GM21526 (cell line): ENCODE measurements at regions not wholly inside any gene's neighbourhood (a gene's known extent, or its start where the extent isn't known, plus 50 kb on each side); places are given as distances from the start of the nearest gene placed in this dataset.

ENCODE experiments used
- ATAC-seq: cut with Tn5 transposase; IDR thresholded peaks from one replicate; pipeline ENCODE4 v1.9.1; 2021; ENCODE audit warnings: moderate library complexity; ENCODE audit not compliant: unreplicated experiment, low FRiP score

GRCh38 chr14:86521843-86522242, 991.9 kb downstream of the FLRT2 start:
- no peak for ATAC-seq

GRCh38 chr14:86521031-86521730, 991.2 kb downstream of the FLRT2 start:
- ATAC-seq = no peak

- ATAC-seq = no peak
Observed at GRCh38 chr14:86518298-86518697, 988.4 kb downstream of the FLRT2 start.

- no peak for ATAC-seq
Observed at GRCh38 chr14:86515195-86515594, 985.3 kb downstream of the FLRT2 start.

- no peak for ATAC-seq
Observed at GRCh38 chr14:86513564-86513963, 983.6 kb downstream of the FLRT2 start.

- ATAC-seq = no peak
Observed at GRCh38 chr14:86513056-86513455, 983.1 kb downstream of the FLRT2 start.

GRCh38 chr14:86510491-86510890, 980.5 kb downstream of the FLRT2 start:
- no peak for ATAC-seq

- no peak for ATAC-seq
Observed at GRCh38 chr14:86505808-86506207, 975.9 kb downstream of the FLRT2 start.

GRCh38 chr14:86501611-86502010, 971.7 kb downstream of the FLRT2 start:
- no peak for ATAC-seq

- ATAC-seq = no peak
Observed at GRCh38 chr14:86491743-86492142, 961.8 kb downstream of the FLRT2 start.

GRCh38 chr14:86481104-86481503, 951.2 kb downstream of the FLRT2 start:
- no peak for ATAC-seq

GRCh38 chr14:86464341-86464740, 934.4 kb downstream of the FLRT2 start:
- no peak for ATAC-seq

GRCh38 chr14:86462193-86462753, 932.3 kb downstream of the FLRT2 start:
- no peak for ATAC-seq

GRCh38 chr14:86457481-86458135, 927.7 kb downstream of the FLRT2 start:
- no peak for ATAC-seq

GRCh38 chr14:86450085-86450484, 920.1 kb downstream of the FLRT2 start:
- ATAC-seq = no peak

GRCh38 chr14:86442135-86442534, 912.2 kb downstream of the FLRT2 start:
- ATAC-seq = no peak

- no peak for ATAC-seq
Observed at GRCh38 chr14:86430853-86431252, 900.9 kb downstream of the FLRT2 start.

GRCh38 chr14:86423214-86423613, 893.3 kb downstream of the FLRT2 start:
- no peak for ATAC-seq

- ATAC-seq = no peak
Observed at GRCh38 chr14:86420131-86420530, 890.2 kb downstream of the FLRT2 start.

- no peak for ATAC-seq
Observed at GRCh38 chr14:86414146-86414545, 884.2 kb downstream of the FLRT2 start.

- no peak for ATAC-seq
Observed at GRCh38 chr14:86404989-86405649, 875.2 kb downstream of the FLRT2 start.
